Body of pancreas (tissue), 4 donors: ENCODE measurements at regions not wholly inside any gene's neighbourhood (a gene's known extent, or its start where the extent isn't known, plus 50 kb on each side); places are given as distances from the start of the nearest gene placed in this dataset.

Source experiments
- ATAC-seq: fragments of 150-250 bp; one replicate; pipeline ENCODE4 v1.9.1; 2016
- DNase-seq, 4 donors: peaks; one replicate each; pipeline ENCODE4 v3.0.0-alpha.2; 2019
- H3K27ac ChIP-seq, 4 donors: fragments of 200-600 bp; sonication (generic); 1 replicate in 3 of 4; 2 replicates in 1 of 4; pipeline versions ENCODE4 v1.5.1 to v1.6.1; 2016 to 2019; ENCODE audit warnings: mild to moderate bottlenecking in 1 of 4, mixed read lengths in 1 of 4, moderate library complexity in 1 of 4
- H3K27me3 ChIP-seq, 2 donors: fragments of 200-600 bp; sonication (generic); one replicate each; pipeline ENCODE4 v1.6.0; 2016; ENCODE audit warnings: mild to moderate bottlenecking in 1 of 2
- H3K36me3 ChIP-seq, 2 donors: fragments of 200-600 bp; sonication (generic); replicated peaks in 1 of 2; 2 replicates each; pipeline ENCODE4 v1.5.1; 2016; ENCODE audit warnings: low read depth in 2 of 2; ENCODE audit not compliant: insufficient read depth in 1 of 2
- H3K4me1 ChIP-seq: fragments of 200-600 bp; sonication (generic); one replicate; pipeline ENCODE4 v1.6.0; 2016
- H3K4me3 ChIP-seq, 2 donors: fragments of 200-600 bp; sonication (generic); 1 replicate in 1 of 2; 2 replicates in 1 of 2; pipeline ENCODE4 v1.5.1; 2016 to 2019
- H3K9me3 ChIP-seq, 3 donors: fragments of 200-600 bp; sonication (generic); 1 replicate in 2 of 3; 2 replicates in 1 of 3; pipeline ENCODE4 v1.5.1; 2016
- POLR2A ChIP-seq, 3 donors: fragments of 450-650 bp; IDR thresholded peaks; one replicate each; pipeline ENCODE4 v1.6.1; 2016; ENCODE audit warnings: antibody characterized with exemption in 3 of 3, mild to moderate bottlenecking in 2 of 3
- WGBS, 2 donors: methylation state at CpG; one replicate each; pipeline ENCODE4 v1.1.5; 2017; 5-methylcytosine and 5-hydroxymethylcytosine counted together
- intact Hi-C: fragments of 100-400 bp; cut with DNase I; formaldehyde crosslinking; loops from one replicate; pipeline ENCODE4 v1.15.1; 2023
- TF ChIP-seq, protein P1 (sequence below), 7 experiments: fragments of 450-650 bp in 4 of 7; fragments of 200-600 bp in 3 of 7; sonication (generic) in 3 of 7; IDR thresholded peaks; one replicate each; pipeline ENCODE4 v1.5.1; 2016 to 2019; ENCODE audit warnings: antibody characterized with exemption in 7 of 7

DNA sequence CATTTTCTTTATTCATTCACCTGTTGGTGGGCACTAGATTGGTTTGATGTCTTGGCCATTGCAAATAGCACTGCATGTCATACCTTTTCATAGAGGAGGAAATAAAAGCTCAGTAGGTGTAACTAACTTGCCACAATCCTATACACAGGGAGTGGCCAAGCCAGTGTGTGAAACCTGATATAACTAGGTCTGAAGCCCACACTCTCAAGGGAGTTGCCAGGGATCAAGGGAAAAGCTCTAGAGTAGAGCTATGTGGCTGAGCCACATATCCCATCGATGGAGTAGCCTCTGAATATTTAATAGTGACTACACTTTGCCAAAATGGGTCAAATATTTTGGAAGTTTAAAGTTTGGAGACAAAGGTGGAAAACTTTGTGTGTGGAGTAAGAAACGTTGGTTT lies 66.1 kb upstream of the TSHZ3 start:
- intact Hi-C loops = no loop called here
- Histone ChIP-seq H3K36me3 (no peaks in the 10 kb centered on the region), H3K9me3 (no peaks in the 10 kb centered on the region), H3K27me3 (no peaks in the 10 kb centered on the region), H3K27ac (no peak overlapping the region), H3K4me1 (no peaks in the 10 kb centered on the region), H3K4me3 (no peak overlapping the region)
- ATAC-seq = no peak
- no peak for TF ChIP-seq POLR2A (IDR thresholded peaks at IDR 0.05)
- TF ChIP-seq, protein P1, sequence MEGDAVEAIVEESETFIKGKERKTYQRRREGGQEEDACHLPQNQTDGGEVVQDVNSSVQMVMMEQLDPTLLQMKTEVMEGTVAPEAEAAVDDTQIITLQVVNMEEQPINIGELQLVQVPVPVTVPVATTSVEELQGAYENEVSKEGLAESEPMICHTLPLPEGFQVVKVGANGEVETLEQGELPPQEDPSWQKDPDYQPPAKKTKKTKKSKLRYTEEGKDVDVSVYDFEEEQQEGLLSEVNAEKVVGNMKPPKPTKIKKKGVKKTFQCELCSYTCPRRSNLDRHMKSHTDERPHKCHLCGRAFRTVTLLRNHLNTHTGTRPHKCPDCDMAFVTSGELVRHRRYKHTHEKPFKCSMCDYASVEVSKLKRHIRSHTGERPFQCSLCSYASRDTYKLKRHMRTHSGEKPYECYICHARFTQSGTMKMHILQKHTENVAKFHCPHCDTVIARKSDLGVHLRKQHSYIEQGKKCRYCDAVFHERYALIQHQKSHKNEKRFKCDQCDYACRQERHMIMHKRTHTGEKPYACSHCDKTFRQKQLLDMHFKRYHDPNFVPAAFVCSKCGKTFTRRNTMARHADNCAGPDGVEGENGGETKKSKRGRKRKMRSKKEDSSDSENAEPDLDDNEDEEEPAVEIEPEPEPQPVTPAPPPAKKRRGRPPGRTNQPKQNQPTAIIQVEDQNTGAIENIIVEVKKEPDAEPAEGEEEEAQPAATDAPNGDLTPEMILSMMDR (IDR thresholded peaks at IDR 0.05) = no peak
- no peak for DNase-seq
- WGBS, 2 donors = 39 to 58% methylated on average over 2 of the region's 2 CpGs

DNA sequence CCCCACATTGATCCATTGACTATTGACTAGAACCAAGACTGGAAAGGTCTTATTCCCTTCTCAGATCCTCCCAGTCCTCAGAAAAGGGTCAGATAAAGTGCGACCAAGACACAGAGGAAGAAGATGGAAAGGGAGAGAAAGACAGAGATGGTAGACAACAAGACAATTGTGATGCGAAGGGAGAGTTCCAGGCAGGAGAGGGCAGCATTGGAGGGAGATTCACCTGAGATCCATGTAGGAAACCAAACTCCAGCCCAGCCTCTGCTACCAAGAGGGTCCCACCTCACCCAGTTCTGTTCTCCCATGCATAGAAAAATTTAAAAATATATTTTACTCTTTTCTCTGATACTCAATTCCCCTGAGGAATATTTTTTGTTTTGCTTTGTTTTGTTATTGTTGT lies 67.3 kb upstream of the TSHZ3 start:
- ATAC-seq (no peak), DNase-seq (no peak)
- no peaks in the 10 kb centered on the region for H3K27me3 ChIP-seq
- TF ChIP-seq, protein P1 (IDR thresholded peaks at IDR 0.05) = no peak
- TF ChIP-seq POLR2A (IDR thresholded peaks at IDR 0.05) = no peak
- H3K4me3 ChIP-seq = no peak overlapping the region
- H3K36me3 ChIP-seq = no peaks in the 10 kb centered on the region
- 71 to 86% methylated on average over 2 of the region's 2 CpGs for WGBS, 2 donors
- no peak overlapping the region for H3K27ac ChIP-seq
- H3K9me3 ChIP-seq = no peaks in the 10 kb centered on the region
- H3K4me1 ChIP-seq = no peaks in the 10 kb centered on the region
- intact Hi-C loops = no loop called here

DNA sequence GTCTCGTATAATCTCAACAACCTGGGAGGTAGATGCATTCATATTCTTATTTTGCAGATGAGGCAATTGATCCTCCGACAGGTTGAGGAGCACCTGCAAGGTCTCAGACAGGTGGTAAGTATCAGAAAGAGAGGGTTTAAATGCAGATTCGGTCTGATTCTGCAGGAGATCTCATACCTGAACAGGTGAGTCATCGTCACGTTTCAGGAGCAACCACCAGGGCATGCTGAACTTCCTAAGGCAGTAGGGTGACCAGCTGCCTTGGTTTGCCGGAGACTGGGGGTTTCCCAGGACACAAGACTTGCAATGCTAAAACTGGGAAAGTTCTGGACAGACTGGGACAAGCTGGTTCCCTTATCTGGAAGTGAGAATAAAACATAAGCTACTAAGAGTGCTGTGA lies 68.8 kb upstream of the TSHZ3 start:
- Histone ChIP-seq H3K36me3 (no peaks in the 10 kb centered on the region), H3K27ac (no peak overlapping the region), H3K9me3 (no peaks in the 10 kb centered on the region), H3K4me1 (no peaks in the 10 kb centered on the region), H3K27me3 (no peaks in the 10 kb centered on the region), H3K4me3 (no peak overlapping the region)
- DNase-seq = no peak
- 25 to 36% methylated on average over 6 of the region's 6 CpGs for WGBS, 2 donors
- intact Hi-C loops = no loop called here
- TF ChIP-seq, protein P1 (IDR thresholded peaks at IDR 0.05) = no peak
- no peak for TF ChIP-seq POLR2A (IDR thresholded peaks at IDR 0.05)
- no peak for ATAC-seq

DNA sequence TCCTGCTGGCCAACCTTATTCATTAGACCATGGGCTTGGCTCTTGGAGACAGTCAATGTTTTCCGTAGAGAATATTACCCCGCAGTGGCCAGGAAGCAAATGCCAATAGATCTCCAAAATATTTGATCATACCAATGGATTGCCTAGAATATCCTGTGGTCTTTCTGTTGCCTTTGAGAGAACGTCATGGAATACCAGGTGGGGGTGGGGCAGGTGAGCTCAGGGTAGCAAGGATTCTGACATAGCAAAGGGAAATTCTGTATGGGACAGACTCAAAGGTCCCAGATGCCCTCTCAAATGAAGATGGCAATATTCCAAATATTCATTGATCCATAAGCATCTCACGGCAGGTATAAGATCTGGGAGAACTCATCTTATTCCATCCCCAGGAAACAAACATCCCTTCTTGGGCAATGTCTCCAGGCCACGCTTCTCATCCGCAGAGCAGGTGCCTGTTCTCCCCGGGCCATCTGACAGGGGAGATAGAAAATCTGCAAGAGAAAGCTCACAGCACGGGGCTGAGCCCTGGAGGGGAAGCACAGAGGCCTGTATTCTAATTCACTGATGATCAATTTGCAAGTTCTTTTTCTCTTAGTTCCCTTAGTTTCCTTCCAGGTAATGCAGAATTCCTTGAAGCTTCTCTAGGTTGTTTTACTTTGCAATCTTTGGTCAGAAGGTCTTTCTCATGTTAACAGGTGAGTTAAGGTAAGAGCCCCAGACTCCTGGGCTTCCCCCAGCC lies 69.6 kb upstream of the TSHZ3 start:
- no peak overlapping the region for H3K4me3 ChIP-seq
- no peak overlapping the region for H3K27ac ChIP-seq
- no peaks in the 10 kb centered on the region for H3K36me3 ChIP-seq
- no peaks in the 10 kb centered on the region for H3K9me3 ChIP-seq
- H3K4me1 ChIP-seq = no peaks in the 10 kb centered on the region
- no peak for TF ChIP-seq POLR2A (IDR thresholded peaks at IDR 0.05)
- TF ChIP-seq, protein P1 (IDR thresholded peaks at IDR 0.05) = no peak
- H3K27me3 ChIP-seq = no peaks in the 10 kb centered on the region
- WGBS, 2 donors = 35% methylated on average over 8 of the region's 8 CpGs
- DNase-seq (no peak), ATAC-seq (no peak)
- intact Hi-C loops = no loop called here

DNA sequence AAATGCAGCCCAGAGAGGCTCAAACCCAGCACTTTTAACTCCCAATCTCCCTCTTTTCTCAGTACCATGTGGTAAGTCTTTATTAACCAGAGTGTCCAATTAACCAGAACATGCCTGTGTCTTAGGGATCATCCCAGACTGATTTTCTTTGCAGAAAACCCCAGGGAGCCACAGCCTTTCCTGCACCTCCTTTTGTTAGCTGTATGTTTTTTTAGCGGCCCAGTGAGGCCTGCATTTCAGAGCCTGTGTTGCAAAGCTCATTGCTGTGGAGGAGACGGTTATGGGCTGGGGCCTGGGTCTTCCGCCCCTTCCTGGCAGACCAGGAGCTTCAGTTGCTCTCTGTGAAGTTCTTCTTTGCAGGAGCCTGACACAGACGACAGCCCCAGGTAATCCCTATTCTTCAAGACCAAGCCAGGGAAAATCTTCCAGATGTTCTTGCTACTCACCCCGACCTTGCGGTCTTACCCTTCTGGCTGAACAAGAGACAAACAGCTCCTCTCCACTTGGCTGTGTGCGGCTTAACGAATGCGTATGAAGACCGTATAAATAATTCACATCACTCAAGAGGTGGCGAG lies 70.7 kb upstream of the TSHZ3 start:
- WGBS, 2 donors = 59 to 60% methylated on average over 11 of the region's 11 CpGs
- no peaks in the 10 kb centered on the region for H3K4me1 ChIP-seq
- no peaks in the 10 kb centered on the region for H3K27me3 ChIP-seq
- H3K4me3 ChIP-seq = no peak overlapping the region
- no peaks in the 10 kb centered on the region for H3K36me3 ChIP-seq
- ATAC-seq = no peak
- no peak overlapping the region for H3K27ac ChIP-seq
- no peak for TF ChIP-seq POLR2A (IDR thresholded peaks at IDR 0.05)
- TF ChIP-seq, protein P1 (IDR thresholded peaks at IDR 0.05) = no peak
- no peaks in the 10 kb centered on the region for H3K9me3 ChIP-seq
- intact Hi-C loops = no loop called here
- no peak for DNase-seq
